DND-41 (cell line): ENCODE measurements at regions not wholly inside any gene's neighbourhood (a gene's known extent, or its start where the extent isn't known, plus 50 kb on each side); places are given as distances from the start of the nearest gene placed in this dataset.

Experiments
- EZH2 ChIP-seq: IDR thresholded peaks from 3 replicates; pipeline ENCODE4 v1.6.1; 2012; ENCODE audit warnings: borderline replicate concordance, low read depth, mild to moderate bottlenecking, moderate library complexity, low read length, inconsistent platforms; ENCODE audit not compliant: severe bottlenecking
- TF ChIP-seq, protein P1 (sequence below): IDR thresholded peaks from 2 replicates; pipeline ENCODE4 v1.5.1; 2012; ENCODE audit warnings: borderline replicate concordance, low read length, moderate library complexity, mild to moderate bottlenecking; ENCODE audit not compliant: poor library complexity, severe bottlenecking; ENCODE audit errors: extremely low read depth

DNA sequence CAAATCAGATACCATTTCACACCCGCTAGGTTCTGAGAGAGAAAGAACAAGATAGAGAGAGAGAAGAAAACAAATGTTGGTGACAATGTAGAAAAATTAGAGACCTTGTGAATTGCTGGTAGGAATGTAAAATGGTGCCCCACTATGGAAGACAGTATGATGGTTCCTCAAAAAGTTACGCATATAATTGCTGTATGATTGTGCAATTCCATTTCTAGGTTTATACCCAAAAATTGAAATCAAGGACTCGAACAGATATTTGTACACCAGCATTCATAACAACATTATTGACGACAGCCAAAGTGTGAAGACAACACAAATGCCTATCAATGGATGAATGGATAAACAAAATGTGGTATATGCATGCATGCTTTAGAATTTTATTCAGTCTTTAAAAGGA, 74.5 kb upstream of the MAP3K1 start:
- TF ChIP-seq, protein P1, sequence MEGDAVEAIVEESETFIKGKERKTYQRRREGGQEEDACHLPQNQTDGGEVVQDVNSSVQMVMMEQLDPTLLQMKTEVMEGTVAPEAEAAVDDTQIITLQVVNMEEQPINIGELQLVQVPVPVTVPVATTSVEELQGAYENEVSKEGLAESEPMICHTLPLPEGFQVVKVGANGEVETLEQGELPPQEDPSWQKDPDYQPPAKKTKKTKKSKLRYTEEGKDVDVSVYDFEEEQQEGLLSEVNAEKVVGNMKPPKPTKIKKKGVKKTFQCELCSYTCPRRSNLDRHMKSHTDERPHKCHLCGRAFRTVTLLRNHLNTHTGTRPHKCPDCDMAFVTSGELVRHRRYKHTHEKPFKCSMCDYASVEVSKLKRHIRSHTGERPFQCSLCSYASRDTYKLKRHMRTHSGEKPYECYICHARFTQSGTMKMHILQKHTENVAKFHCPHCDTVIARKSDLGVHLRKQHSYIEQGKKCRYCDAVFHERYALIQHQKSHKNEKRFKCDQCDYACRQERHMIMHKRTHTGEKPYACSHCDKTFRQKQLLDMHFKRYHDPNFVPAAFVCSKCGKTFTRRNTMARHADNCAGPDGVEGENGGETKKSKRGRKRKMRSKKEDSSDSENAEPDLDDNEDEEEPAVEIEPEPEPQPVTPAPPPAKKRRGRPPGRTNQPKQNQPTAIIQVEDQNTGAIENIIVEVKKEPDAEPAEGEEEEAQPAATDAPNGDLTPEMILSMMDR, result no peak
- no peak for TF ChIP-seq EZH2
